ENCODE measurements at regions not wholly inside any gene's neighbourhood (a gene's known extent, or its start where the extent isn't known, plus 50 kb on each side); places are given as distances from the start of the nearest gene placed in this dataset.

DNA sequence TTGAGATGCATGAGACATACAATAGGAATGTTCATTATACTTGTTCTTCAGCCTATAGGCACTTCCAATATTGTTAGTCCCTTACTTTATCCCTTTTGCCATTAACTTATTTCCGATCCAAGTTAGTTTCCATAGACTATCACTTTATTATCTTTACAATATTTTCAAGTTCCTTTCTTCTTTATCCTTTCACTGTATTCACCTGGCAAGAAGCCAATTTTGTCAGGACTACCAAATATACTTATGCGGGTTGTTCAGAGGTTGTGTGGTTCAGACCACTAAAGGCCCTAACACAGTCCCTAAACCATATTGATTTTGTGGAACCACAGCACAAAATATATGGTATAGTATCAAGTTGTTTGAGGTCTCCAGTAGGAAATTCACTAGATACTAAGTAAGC lies 245.0 kb upstream of the HTR2C start:
- TF ChIP-seq, protein P1, sequence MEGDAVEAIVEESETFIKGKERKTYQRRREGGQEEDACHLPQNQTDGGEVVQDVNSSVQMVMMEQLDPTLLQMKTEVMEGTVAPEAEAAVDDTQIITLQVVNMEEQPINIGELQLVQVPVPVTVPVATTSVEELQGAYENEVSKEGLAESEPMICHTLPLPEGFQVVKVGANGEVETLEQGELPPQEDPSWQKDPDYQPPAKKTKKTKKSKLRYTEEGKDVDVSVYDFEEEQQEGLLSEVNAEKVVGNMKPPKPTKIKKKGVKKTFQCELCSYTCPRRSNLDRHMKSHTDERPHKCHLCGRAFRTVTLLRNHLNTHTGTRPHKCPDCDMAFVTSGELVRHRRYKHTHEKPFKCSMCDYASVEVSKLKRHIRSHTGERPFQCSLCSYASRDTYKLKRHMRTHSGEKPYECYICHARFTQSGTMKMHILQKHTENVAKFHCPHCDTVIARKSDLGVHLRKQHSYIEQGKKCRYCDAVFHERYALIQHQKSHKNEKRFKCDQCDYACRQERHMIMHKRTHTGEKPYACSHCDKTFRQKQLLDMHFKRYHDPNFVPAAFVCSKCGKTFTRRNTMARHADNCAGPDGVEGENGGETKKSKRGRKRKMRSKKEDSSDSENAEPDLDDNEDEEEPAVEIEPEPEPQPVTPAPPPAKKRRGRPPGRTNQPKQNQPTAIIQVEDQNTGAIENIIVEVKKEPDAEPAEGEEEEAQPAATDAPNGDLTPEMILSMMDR (IDR thresholded peaks at IDR 0.05), result no peak
- TF ChIP-seq POLR2A (IDR thresholded peaks at IDR 0.05), result no peak
- no peak for TF ChIP-seq EP300 (IDR thresholded peaks at IDR 0.05)
